Keratinocyte (primary cell): ENCODE measurements at regions not wholly inside any gene's neighbourhood (a gene's known extent, or its start where the extent isn't known, plus 50 kb on each side); places are given as distances from the start of the nearest gene placed in this dataset.

Source experiments
- DNase-seq: peaks from one replicate; pipeline ENCODE4 v3.0.0-alpha.2; 2011; ENCODE audit warnings: low read depth, missing footprints, low spot score
- FAIRE-seq: peaks from 2 replicates; lab custom pipeline; 2011; peaks lifted over from hg19 to GRCh38; lab: Jason Lieb, UNC
- H2AFZ ChIP-seq: 2 replicates; pipeline ENCODE4 v1.6.0; 2012; ENCODE audit warnings: low read length, control low read depth, inconsistent platforms; ENCODE audit not compliant: control insufficient read depth
- H3K27ac ChIP-seq: 2 replicates; pipeline ENCODE4 v1.5.1; 2011; ENCODE audit warnings: low read length; ENCODE audit not compliant: control insufficient read depth, insufficient read depth
- H3K27me3 ChIP-seq: 3 replicates; pipeline ENCODE4 v1.6.0; 2011; ENCODE audit warnings: low read length; ENCODE audit not compliant: control insufficient read depth, insufficient read depth; ENCODE audit errors: extremely low read depth
- H3K36me3 ChIP-seq, 2 experiments: 2 replicates in 1 of 2; 3 replicates in 1 of 2; pipeline ENCODE4 v1.5.1; 2011; ENCODE audit warnings: low read length in 2 of 2, mild to moderate bottlenecking in 1 of 2; ENCODE audit not compliant: control insufficient read depth in 2 of 2, insufficient read depth in 2 of 2; ENCODE audit errors: extremely low read depth in 1 of 2
- H3K4me1 ChIP-seq: 3 replicates; pipeline ENCODE4 v1.5.1; 2011; ENCODE audit warnings: low read length; ENCODE audit not compliant: control insufficient read depth, insufficient read depth; ENCODE audit errors: extremely low read depth
- H3K4me2 ChIP-seq: 3 replicates; pipeline ENCODE4 v1.6.0; 2011; ENCODE audit warnings: low read depth, low read length; ENCODE audit not compliant: control insufficient read depth, insufficient read depth; ENCODE audit errors: extremely low read depth
- H3K4me3 ChIP-seq, 3 experiments: fragments of 200-600 bp in 1 of 3; sonication (generic) in 1 of 3; 2 replicates in 2 of 3; 3 replicates in 1 of 3; pipeline ENCODE4 v1.5.1; 2011 to 2016; ENCODE audit warnings: low read length in 3 of 3, mild to moderate bottlenecking in 3 of 3, control low read depth in 2 of 3, inconsistent platforms in 1 of 3, low read depth in 1 of 3, mixed read lengths in 1 of 3, mixed run types in 1 of 3, moderate library complexity in 1 of 3; ENCODE audit not compliant: control insufficient read depth in 2 of 3, insufficient read depth in 2 of 3; ENCODE audit errors: extremely low read depth in 1 of 3
- H3K79me2 ChIP-seq: 2 replicates; pipeline ENCODE4 v1.6.0; 2012; ENCODE audit warnings: low read length; ENCODE audit not compliant: control insufficient read depth, insufficient read depth
- H3K9ac ChIP-seq: 3 replicates; pipeline ENCODE4 v1.6.0; 2011; ENCODE audit warnings: low read length; ENCODE audit not compliant: control insufficient read depth, insufficient read depth; ENCODE audit errors: extremely low read depth
- H3K9me1 ChIP-seq: 3 replicates; pipeline ENCODE4 v1.6.0; 2011; ENCODE audit warnings: low read length; ENCODE audit not compliant: control insufficient read depth, insufficient read depth; ENCODE audit errors: extremely low read depth
- H3K9me3 ChIP-seq: 2 replicates; pipeline ENCODE4 v1.5.1; 2012; ENCODE audit warnings: low read depth, low read length; ENCODE audit not compliant: control insufficient read depth
- H4K20me1 ChIP-seq: 3 replicates; pipeline ENCODE4 v1.6.0; 2011; ENCODE audit warnings: low read length; ENCODE audit not compliant: control insufficient read depth, insufficient read depth; ENCODE audit errors: extremely low read depth
- EZH2 ChIP-seq: IDR thresholded peaks from one replicate; pipeline ENCODE4 v1.6.1; 2012; ENCODE audit warnings: inconsistent platforms, mild to moderate bottlenecking, low read length, moderate library complexity
- dilution Hi-C: fragments of 300-500 bp; cut with MboI; formaldehyde crosslinking; loops from one replicate; pipeline ENCODE4 v1.7.0; 2020; ENCODE audit warnings: low sequenced_read_pairs; ENCODE audit not compliant: extremely low pct_ligation_motif_present
- TF ChIP-seq, protein P1 (sequence below), 3 experiments: IDR thresholded peaks in 1 of 3; conservative IDR thresholded peaks in 1 of 3; optimal IDR thresholded peaks in 1 of 3; 2 replicates in 2 of 3; 3 replicates in 1 of 3; pipeline versions ENCODE3 to v1.5.1; 2011; ENCODE audit warnings: low read length in 3 of 3, mild to moderate bottlenecking in 3 of 3, moderate library complexity in 2 of 3, control low read depth in 1 of 3, inconsistent platforms in 1 of 3; ENCODE audit not compliant: insufficient read depth in 2 of 3; ENCODE audit errors: extremely low read depth in 1 of 3

DNA sequence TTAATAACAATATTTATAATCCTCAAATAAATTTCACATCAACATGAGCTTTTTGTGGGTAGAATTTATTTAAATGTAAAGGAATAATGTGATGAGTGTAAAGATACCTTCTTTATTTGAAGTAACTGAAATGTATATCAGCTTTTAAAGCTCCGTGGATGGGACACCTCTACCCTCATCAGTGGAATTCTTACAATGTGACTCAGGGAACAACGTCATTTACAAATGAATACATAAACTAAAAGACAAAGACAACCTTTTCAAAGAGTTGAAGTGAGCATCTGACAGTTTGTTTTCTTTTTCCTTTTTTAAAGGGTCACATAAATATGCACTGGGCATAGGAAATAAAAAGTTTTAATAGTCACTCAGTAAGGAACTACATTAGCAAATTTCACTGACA, 1127.0 kb upstream of the CRIM1 start:
- no peaks in the 10 kb centered on the region for H3K9me1 ChIP-seq
- TF ChIP-seq, protein P1, sequence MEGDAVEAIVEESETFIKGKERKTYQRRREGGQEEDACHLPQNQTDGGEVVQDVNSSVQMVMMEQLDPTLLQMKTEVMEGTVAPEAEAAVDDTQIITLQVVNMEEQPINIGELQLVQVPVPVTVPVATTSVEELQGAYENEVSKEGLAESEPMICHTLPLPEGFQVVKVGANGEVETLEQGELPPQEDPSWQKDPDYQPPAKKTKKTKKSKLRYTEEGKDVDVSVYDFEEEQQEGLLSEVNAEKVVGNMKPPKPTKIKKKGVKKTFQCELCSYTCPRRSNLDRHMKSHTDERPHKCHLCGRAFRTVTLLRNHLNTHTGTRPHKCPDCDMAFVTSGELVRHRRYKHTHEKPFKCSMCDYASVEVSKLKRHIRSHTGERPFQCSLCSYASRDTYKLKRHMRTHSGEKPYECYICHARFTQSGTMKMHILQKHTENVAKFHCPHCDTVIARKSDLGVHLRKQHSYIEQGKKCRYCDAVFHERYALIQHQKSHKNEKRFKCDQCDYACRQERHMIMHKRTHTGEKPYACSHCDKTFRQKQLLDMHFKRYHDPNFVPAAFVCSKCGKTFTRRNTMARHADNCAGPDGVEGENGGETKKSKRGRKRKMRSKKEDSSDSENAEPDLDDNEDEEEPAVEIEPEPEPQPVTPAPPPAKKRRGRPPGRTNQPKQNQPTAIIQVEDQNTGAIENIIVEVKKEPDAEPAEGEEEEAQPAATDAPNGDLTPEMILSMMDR (optimal IDR thresholded peaks at IDR 0.05 in 1 of 3, IDR thresholded peaks at IDR 0.05 in 1 of 3, conservative IDR thresholded peaks at IDR 0.05 in 1 of 3; ENCODE audit: extremely low read depth in 1 of 3, insufficient read depth in 2 of 3, low read length in 3 of 3), result no peak
- TF ChIP-seq EZH2, result no peak
- no peaks in the 10 kb centered on the region for H3K9me3 ChIP-seq
- no peak overlapping the region for H3K27ac ChIP-seq
- FAIRE-seq (no peak), DNase-seq (no peak)
- H3K4me3 ChIP-seq, result no peak overlapping the region
- no peaks in the 10 kb centered on the region for H4K20me1 ChIP-seq
- dilution Hi-C loops, result no loop called here
- no peaks in the 10 kb centered on the region for H3K27me3 ChIP-seq
- no peaks in the 10 kb centered on the region for H3K4me1 ChIP-seq
- H3K36me3 ChIP-seq, result no peaks in the 10 kb centered on the region
- H2AFZ ChIP-seq, result no peak overlapping the region
- H3K9ac ChIP-seq, result no peak overlapping the region
- no peak overlapping the region for H3K4me2 ChIP-seq
- H3K79me2 ChIP-seq, result no peaks in the 10 kb centered on the region

DNA sequence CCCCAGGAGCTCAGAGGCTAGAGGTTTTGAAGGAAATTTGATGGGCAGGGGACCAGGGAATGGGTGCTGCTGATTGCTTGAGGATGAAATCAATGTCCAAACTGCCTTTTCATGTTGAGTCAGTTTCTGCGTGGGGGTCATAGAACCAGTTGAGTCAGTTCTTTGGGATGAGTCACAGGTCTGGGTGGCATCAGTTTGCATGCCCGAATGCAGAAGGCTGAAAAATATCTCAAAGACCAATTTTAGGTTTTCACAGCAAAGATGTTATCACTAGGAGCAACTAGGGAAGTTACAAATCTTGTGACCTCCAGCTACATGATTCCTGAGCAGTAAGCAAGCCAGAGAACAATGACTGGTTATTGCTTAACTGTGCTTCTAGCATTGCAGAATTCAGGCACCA, 1135.1 kb upstream of the CRIM1 start:
- dilution Hi-C loops, result no loop called here
- H3K4me3 ChIP-seq, result no peak overlapping the region
- no peak overlapping the region for H3K9ac ChIP-seq
- DNase-seq (no peak), FAIRE-seq (no peak)
- no peaks in the 10 kb centered on the region for H3K9me1 ChIP-seq
- H3K4me2 ChIP-seq, result no peak overlapping the region
- no peak overlapping the region for H2AFZ ChIP-seq
- H3K36me3 ChIP-seq, result no peaks in the 10 kb centered on the region
- H3K9me3 ChIP-seq, result peaks cover 3% of the 10 kb centered on the region
- H3K79me2 ChIP-seq, result no peaks in the 10 kb centered on the region
- H3K27me3 ChIP-seq, result no peaks in the 10 kb centered on the region
- H4K20me1 ChIP-seq, result no peaks in the 10 kb centered on the region
- no peaks in the 10 kb centered on the region for H3K4me1 ChIP-seq
- H3K27ac ChIP-seq, result no peak overlapping the region
- TF ChIP-seq, protein P1 (optimal IDR thresholded peaks at IDR 0.05 in 1 of 3, IDR thresholded peaks at IDR 0.05 in 1 of 3, conservative IDR thresholded peaks at IDR 0.05 in 1 of 3; ENCODE audit: extremely low read depth in 1 of 3, insufficient read depth in 2 of 3, low read length in 3 of 3), result no peak
- no peak for TF ChIP-seq EZH2
